Upper lobe of left lung (tissue), 4 donors: ENCODE measurements at regions not wholly inside any gene's neighbourhood (a gene's known extent, or its start where the extent isn't known, plus 50 kb on each side); places are given as distances from the start of the nearest gene placed in this dataset.

Source experiments
- POLR2A ChIP-seq, 4 donors: fragments of 450-650 bp; IDR thresholded peaks; one replicate each; pipeline ENCODE4 v1.5.1; 2016 to 2017; ENCODE audit warnings: antibody characterized with exemption in 4 of 4, mild to moderate bottlenecking in 2 of 4
- TF ChIP-seq, protein P1 (sequence below), 6 experiments: fragments of 450-650 bp in 4 of 6; fragments of 200-600 bp in 2 of 6; sonication (generic) in 2 of 6; IDR thresholded peaks; one replicate each; pipeline ENCODE4 v1.5.1; 2016 to 2019; ENCODE audit warnings: antibody characterized with exemption in 6 of 6

DNA sequence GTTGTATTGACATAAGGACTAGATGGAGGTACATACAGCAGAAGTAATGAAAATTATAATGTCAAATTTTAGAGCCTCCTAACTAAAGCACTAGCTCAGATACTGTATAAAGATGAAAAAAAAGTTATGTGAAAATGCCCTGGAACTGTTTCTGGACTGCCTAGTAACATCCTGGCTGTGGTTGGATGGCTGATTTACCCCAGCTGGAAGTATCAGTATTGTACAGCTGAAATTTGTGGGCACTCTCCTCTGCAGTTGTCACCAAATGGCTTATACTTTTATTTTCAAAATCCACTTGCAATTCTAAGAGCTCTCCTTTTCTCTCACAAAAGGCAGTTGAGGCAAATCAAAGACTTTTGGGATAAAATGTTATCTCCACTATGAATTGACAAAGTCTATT, 239.2 kb downstream of the RPIA start:
- no peak for TF ChIP-seq POLR2A (IDR thresholded peaks at IDR 0.05)
- TF ChIP-seq, protein P1, sequence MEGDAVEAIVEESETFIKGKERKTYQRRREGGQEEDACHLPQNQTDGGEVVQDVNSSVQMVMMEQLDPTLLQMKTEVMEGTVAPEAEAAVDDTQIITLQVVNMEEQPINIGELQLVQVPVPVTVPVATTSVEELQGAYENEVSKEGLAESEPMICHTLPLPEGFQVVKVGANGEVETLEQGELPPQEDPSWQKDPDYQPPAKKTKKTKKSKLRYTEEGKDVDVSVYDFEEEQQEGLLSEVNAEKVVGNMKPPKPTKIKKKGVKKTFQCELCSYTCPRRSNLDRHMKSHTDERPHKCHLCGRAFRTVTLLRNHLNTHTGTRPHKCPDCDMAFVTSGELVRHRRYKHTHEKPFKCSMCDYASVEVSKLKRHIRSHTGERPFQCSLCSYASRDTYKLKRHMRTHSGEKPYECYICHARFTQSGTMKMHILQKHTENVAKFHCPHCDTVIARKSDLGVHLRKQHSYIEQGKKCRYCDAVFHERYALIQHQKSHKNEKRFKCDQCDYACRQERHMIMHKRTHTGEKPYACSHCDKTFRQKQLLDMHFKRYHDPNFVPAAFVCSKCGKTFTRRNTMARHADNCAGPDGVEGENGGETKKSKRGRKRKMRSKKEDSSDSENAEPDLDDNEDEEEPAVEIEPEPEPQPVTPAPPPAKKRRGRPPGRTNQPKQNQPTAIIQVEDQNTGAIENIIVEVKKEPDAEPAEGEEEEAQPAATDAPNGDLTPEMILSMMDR (IDR thresholded peaks at IDR 0.05) = no peak
